HG02763 (cell line): ENCODE measurements at regions not wholly inside any gene's neighbourhood (a gene's known extent, or its start where the extent isn't known, plus 50 kb on each side); places are given as distances from the start of the nearest gene placed in this dataset.
"Not testable (repeated sequence)": the region's sequence is repeated elsewhere in the genome, so short reads cannot be mapped to it uniquely, and the experiment has no call there.

ENCODE experiments used
- ATAC-seq: cut with Tn5 transposase; IDR thresholded peaks from one replicate; pipeline ENCODE4 v1.9.1; 2021; ENCODE audit warnings: mild to moderate bottlenecking, moderate library complexity; ENCODE audit not compliant: unreplicated experiment

DNA sequence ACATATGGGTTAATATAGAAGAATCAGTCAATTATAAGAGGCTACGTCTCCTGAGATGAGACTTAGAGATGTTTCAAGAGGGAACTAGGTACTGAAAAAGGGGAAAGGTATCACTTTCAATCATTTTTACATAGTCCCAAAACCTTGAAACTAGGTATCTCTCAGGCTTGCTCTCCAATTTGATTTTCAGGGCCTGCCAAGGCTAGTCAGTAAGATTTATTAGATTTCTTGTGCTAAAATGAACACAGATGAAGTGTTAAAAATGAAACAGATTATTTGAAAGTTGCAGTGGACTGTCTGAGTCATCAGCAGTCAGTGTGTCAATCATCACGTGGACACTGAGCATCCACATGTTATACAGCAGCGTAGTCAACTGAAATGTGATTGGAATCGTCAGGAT, 591.1 kb downstream of the DTWD2 start:
- no peak for ATAC-seq

DNA sequence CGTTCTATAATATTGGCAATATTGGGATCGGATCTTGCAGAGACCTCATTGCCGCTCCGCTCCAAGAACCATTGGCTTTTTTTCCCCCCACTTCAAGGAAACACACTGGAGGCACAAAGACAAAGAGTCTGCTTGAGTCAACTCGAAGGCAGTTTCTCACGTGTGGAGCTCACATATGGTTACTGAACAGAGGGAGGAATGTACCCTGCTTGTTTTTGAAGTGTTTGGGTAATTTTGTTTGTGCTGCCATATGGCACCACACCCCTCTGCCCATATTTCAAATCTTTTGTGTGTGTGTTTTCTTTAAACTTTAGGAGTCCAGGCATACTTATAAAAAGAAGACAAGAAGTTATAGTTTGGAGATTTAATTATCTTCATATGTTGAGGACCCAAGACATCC, 595.9 kb downstream of the DTWD2 start:
- ATAC-seq: no peak

DNA sequence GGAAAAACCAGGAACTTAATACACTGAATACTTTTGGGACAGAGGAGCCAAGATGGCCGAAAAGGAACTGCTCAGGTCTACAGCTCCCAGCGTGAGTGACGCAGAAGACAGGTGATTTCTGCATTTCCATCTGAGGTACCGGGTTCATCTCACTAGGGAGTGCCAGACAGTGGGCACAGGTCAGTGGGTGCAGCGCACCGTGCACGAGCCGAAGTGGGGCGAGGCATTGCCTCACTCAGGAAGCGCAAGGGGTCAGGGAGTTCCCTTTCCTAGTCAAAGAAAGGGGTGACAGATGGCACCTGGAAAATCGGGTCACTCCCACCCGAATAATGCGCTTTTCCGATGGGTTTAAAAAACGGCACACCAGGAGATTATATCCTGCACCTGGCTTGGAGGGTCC, 605.4 kb downstream of the DTWD2 start:
- ATAC-seq: not testable (repeated sequence)

DNA sequence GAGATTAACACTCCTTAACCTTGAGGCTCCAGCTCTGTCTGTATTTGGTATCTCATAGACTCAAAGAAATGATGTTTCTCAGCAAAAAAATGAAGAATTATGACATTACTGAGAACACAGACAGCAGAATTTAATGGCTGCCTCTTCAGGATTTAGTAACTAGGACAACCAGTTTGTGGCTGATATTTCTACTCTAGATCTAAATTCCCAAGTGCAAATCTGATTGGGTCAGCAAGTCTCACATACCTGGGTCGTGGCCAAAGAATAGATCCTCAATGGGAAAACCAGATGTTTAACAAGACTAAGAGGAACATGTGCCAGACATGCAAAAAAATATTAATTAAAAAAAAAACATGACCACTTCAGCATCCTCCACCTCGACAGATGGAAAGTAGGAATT, 608.9 kb downstream of the DTWD2 start:
- no peak for ATAC-seq

DNA sequence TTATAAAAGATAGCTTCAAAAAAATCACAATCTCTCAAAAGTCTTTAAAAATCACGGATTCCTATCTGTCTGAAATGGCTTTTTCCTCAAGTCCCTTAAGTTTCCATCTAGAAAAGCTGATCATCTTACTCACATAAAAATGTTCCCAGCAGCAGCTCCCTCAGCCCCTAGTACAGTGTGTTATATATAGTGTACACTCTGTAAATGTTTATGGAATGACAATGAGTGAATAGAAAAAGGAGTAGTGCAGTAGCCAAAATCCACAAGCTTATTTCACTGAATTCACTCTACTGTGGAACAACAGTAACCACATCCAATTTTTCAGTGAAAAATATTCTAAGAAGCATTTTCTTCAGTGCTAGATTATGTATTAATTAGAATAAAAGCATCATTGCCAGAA, 609.4 kb downstream of the DTWD2 start:
- no peak for ATAC-seq

DNA sequence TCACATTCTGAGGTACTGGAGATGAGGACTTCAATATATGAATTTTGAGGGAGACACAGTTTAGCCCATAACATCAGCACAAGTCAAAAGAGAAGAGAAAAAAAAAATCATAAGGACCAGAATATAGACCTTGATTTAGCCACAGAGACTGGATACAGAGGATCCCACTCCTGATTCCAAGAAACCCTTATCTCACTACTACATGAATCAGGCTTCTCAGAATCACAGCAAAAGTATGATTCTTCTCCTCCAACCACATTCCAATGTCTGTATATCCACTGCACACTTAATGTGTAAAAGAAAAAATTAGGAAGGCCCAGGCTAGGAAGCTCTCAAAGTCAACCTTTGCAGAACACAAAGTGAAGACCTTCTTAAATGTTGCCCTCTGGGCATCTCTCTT, 610.9 kb downstream of the DTWD2 start:
- no peak for ATAC-seq

DNA sequence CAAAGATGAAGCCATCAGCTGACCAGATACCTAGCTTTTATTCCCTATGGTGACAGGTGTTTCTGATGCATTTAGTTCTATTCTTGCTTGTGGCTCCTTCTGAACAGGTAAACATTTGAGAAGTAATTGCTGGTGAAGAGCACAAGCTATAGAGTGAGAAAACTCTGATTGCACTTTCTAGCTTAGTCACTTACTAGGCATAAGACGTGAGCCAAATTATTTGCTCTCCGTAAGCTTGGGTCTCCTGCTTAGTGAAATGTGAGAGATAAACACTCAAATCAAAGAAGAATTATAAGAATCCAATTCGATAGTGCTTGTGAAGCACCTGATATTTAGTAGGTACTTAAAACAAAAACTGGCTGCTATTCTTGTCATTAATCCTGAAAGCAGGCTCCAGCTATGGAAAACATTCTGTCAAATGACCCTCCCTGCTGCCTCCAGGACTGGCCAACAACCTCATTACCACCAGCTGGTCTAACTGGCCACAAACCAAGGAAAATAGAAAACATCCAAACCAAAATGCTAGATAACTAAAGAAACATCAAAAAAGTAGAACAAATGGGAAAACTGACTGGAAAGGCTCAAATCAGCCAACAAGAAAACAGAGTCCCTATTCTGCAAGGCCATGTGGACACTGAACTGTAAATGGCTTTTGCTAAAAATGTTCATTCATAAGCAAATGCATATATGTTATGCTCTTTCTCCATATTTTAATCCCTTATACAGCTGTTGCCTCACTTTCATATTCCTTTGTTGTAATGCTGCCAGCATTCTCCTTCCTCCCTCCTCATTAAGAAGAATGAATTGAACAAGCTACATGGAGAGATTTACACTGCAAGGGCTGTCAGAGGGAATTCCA, 616.1 kb downstream of the DTWD2 start:
- ATAC-seq: no peak

DNA sequence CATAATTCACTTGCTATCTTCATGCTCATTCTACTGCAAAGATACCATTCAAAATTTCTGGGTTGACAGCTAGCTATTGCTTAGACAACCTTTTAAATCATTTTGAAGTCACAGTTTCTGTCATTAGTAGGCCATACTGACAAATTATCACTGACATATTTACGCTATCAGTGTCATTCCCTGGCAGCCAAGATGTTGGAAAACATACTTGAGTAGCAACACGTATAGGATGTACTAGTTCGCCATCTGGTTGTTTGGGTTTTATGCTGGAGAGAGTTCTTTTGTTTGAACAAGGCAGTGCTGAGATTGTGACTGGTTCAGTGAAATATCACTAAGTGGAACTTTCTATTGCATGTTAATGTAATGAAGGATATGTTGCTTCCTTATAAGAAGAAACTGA, 621.9 kb downstream of the DTWD2 start:
- ATAC-seq: no peak

DNA sequence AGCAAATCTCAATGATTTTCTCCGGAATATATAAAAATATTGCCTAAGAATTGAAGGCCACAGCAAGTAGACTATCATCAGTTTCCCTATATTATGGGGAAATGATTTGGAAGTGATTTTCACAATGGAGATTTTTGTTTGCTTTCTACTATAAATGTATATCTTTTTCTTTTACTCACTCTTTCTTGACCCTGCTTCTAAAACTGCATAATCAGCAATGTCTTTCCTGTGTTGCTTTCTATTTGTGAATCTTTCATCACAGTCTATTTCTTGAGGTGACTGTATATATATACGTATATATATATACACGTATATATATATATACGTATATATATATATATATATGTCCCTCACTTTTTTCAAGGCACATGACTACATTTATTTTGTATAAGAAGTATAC, 622.6 kb downstream of the DTWD2 start:
- ATAC-seq: no peak

DNA sequence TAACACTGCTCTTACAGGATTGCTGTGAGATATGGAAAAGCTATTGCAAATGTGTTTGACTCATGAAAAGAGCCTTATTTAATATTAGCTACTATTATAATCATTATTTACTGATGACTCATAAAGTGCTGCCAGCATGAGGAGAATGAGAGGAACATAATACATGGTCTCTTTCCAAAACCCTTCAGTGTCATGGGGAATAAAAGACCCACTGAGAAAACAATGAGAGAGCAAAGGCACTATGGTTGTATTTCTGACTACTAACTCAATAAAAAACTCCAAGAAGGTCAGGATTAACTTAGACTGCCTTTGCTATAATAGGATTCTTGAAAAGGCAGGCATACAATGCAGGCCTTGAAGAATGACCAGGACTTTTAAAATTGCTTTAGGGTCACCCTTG, 633.5 kb downstream of the DTWD2 start:
- ATAC-seq: no peak

DNA sequence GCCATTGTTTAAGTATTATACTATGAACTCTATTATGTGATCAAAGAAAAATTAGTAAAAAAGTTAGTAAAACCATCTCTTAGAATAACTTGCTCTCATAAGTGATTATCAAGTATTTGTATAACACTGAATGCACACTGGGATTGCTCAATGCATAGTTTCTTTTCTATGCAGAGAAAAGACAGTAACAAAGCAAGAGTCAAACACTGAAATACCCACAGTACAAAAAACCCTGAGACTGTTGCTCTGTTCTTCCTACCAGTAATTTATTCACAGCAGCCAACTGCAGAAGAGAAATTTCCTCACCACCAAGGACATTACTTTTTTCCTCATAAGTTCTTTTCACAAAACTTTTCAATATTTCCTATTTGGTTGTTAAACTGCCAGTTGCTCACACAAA, 634.4 kb downstream of the DTWD2 start:
- no peak for ATAC-seq

DNA sequence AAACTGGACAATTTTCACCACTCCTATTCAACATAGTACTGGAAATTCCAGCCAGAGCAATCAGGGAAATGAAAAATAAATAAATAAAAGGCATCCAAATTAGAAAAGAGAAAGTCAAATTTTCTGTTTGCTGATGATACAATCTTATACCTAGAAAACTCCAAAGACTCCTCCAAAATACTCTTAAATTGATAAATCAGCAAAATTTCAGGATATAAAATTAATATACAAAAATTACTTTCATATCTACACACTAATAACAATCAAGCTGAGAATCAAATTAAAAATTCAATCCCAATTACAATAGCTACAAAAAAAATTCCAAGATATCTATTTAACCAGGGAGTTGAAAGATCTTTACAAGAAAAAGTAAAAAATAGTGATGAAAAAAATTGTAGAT, 651.9 kb downstream of the DTWD2 start:
- no peak for ATAC-seq

DNA sequence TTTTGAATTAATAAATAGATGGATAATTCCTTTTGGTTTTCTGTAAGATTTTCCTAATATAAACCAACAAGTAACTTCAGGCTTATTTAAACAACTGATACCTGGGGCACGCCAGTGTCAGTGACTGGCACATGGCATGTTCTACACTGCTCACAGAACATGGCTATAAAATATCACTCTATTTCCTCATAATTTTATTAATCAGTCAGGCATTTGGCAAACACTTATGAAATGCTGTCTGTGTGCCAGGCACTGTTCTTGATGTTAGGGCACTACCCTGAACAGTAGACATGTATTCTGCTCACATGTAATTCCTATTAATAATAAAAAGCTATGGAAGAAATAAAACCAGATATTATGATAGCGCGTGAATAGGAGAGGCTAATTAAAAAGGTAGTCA, 661.0 kb downstream of the DTWD2 start:
- no peak for ATAC-seq

DNA sequence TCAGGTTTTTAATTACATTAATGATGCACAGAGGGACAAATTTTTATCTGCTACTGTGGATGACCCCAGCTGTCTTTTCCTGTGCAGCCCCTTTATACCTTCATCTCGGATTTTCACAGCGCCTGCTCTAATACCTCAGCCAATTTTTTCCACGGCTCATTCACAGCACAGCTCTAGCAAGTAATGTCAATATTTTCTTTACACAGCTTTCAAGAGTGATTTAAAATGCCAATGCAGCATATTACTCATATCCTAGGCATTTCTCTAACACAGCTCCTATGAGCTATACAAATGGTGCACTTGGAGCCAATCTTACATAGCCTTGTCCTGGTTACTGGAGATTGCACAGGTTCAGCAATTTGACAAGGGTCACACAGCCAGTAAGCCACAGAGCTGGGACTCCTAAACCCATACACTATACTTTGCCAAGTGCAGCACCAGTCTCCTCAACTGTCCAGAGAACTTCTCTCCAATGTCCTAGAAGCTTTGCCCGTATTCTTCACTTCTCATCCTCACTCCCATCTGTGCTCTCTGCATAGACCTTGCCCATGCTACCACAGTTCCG, 661.8 kb downstream of the DTWD2 start:
- no peak for ATAC-seq

DNA sequence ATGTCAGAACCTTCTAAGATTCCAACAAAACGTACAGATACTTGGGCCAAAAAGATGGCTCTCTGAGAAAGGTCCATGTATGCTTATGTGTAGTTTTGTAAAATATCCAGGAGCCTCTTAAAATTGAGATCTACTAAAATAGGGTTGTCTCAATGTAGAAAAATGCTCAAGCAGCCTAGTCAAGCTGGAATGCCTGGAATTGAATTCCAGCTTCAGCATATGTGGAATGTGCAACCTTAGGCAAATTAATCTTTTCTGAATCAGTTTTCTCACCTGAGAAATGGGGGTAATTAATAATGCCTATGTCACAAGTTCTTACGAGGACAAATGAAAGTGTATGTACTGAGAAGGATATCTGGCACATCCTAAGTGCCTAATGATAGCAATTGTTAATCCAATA, 662.4 kb downstream of the DTWD2 start:
- no peak for ATAC-seq

DNA sequence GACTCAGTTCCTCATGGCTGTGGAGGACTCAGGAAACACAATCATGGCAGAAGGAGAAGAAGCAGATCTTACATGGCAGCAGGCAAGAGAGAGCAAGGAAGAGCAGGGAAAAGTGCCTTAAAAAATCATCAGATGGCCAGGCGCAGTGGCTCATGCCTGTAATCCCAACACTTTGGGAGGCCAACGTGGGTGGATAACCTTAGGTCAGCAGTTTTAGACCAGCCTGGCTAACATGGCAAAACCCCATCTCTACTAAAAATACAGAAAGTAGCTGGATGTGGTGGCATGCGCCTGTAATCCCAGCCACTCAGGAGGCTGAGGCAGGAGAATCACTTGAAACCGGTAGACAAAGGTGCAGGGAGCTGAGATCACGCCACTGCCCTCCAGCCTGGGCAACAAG, 664.6 kb downstream of the DTWD2 start:
- not testable (repeated sequence) for ATAC-seq

DNA sequence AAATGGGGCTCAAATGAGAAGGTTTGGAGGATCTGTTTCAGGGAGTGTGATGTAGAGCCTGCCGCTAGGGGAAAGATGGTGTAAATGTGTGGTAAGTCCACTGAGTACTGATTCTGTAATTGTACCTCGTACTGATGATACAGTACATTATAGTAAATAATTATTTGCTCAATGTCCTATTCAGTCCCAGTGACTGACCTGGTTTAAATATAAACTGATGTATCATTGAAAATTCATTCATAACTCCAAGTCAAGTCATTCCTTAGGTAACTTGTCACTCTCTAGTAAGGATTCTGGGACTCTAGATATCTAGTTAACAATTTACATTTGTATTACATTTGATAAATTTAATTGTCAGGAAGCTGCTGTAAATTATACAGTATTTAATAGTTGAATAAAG, 667.3 kb downstream of the DTWD2 start:
- ATAC-seq: no peak

DNA sequence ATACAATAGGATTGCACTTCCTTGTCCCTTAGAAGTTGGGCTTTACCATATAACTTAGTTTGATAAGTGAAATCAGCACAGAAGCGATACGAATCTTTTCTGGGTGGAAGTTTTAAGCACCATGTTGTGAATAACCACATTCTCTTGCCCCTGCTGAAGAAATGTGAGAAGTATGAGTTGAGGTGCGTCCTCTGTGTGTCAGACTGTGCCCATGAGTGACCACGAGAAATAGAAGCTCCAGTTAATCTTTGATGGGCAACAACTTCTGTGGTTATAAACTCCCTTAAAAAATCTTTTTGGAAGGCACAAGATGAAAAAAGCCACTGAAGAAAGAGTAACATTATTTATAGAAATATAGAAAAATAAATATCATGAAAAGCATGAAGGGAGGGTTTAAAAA, 668.2 kb downstream of the DTWD2 start:
- no peak for ATAC-seq

DNA sequence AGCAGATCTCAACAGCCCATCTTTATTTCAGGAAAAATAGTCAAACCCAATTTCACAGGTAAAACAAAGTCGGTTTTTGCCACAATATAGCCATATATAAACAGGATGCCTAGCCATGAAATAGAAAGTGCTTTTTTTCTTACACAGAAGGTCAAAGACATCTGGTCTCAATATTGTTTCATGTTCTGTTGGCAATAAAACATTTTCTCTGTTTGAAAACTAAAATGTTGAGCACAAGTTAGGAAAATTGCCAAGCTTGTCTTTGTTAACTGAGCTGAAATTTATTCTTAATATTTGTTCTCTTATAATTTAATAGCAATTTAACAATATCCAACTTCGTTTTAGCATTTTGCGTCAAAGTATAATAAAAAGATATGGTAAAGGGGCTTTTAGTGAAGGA, 673.4 kb downstream of the DTWD2 start:
- ATAC-seq: no peak

DNA sequence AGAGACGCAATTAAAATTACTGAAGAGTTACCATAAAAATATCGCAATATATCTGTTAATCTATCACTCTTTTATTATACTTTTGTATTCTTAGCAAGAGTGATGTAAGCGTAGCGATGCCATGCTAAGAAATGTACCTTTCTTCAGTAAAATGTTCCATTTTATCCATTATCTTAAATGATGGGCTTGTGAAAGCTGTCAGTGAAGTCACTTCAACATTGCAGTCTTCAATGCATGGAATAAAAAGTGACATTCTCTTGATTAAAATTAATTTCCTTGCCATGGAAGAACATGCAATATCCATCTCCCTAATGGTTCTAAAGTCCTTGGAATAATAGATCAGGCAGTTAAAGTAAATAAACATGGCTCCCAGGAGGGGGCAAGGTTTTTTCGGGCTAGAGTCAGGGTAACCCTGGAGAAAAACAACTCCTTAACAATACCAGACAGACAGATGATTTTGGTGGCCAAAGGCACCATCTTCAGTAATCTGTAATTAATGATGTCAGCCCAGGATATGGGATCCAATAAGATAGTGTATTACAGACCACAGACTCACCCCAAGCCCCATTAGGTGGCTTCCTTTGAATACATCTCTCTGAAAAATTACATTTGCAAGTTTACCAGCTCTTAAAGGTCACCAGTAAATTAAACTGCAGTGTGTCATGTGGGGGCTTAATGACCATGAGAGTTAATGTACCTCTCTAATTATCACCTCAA, 677.1 kb downstream of the DTWD2 start:
- ATAC-seq: no peak

DNA sequence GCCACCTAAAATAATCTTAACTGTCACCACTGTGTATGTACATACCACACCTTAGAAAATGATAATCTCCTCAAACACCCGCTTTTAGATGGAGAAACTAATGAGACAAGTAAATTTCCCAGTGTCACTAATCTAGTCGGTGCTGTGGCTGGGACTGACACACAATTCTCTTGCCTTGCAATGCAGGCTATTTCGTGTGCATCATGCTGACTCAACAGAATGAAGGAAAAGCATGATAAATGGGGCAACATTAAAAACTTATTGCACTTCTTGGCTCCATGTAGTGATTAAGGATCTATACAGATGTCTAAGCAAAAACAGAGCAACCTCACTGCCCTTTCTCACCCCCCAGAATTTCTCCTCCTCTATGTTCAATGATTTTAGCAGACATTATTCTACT, 677.9 kb downstream of the DTWD2 start:
- ATAC-seq: no peak

DNA sequence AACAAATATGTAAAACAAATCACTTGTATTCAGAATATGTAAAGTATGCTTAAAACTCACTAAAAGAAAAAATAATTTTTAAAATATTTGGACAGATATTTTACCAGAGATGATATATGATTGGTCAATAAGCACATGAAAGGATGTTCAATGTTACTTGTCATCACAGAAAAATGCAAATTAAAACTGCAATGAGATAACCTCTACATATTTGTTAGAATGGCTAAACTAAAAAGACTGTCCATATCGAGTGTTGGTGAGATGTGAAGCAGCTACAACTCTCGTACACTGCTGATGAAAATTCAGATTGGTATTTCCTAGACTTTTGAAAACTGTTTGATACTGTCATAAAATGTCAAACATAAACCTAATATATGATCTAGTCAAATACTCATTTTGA, 685.1 kb downstream of the DTWD2 start:
- no peak for ATAC-seq
